ENCODE measurements at regions not wholly inside any gene's neighbourhood (a gene's known extent, or its start where the extent isn't known, plus 50 kb on each side); places are given as distances from the start of the nearest gene placed in this dataset.

- ChIA-PET CTCF (no interaction called here), POLR2A (no interaction called here)
- H3K79me2 ChIP-seq (ENCODE audit: insufficient read depth): no peaks in the 10 kb centered on the region
- WGBS (ENCODE audit: low lambda C conversion rate): 0% methylated on average over 1 of the region's 1 CpG
- TF ChIP-seq FOXJ3 (CRISPR knock-in tag; IDR thresholded peaks at IDR 0.05): no peak
- no peak for TF ChIP-seq FOXM1 (IDR thresholded peaks at IDR 0.05; ENCODE audit: low read depth)
- TF ChIP-seq ZBTB33 (IDR thresholded peaks at IDR 0.05; ENCODE audit: borderline replicate concordance, low read depth): no peak
- no peak for TF ChIP-seq NRF1 (IDR thresholded peaks at IDR 0.05; ENCODE audit: low read depth, low read length)
- no peak for TF ChIP-seq MAX (IDR thresholded peaks at IDR 0.05; ENCODE audit: low read depth)
- TF ChIP-seq SMC3 (IDR thresholded peaks at IDR 0.05; ENCODE audit: low read depth, low read length): no peak
- TF ChIP-seq MEF2A (IDR thresholded peaks at IDR 0.05; ENCODE audit: borderline replicate concordance, low read depth): no peak
- TF ChIP-seq REST (IDR thresholded peaks at IDR 0.05; ENCODE audit: low read depth, low read length): no peak
- no peaks in the 10 kb centered on the region for H3F3A ChIP-seq (replicated peaks; ENCODE audit: insufficient read depth)
- H3K4me3 ChIP-seq (ENCODE audit: low read depth in 2 of 2, low read length in 1 of 2): no peak overlapping the region
- H3K27me3 ChIP-seq (ENCODE audit: insufficient read depth): no peaks in the 10 kb centered on the region
- no peaks in the 10 kb centered on the region for H3K9me2 ChIP-seq
- H3K4me1 ChIP-seq (ENCODE audit: control insufficient read depth in 1 of 2, insufficient read depth in 2 of 2, low read depth in 1 of 2, low read length in 1 of 2): no peaks in the 10 kb centered on the region
- no peak for DNase-seq
- H3K27ac ChIP-seq (ENCODE audit: low read depth in 2 of 2, low read length in 1 of 2): no peak overlapping the region
- H3K9ac ChIP-seq: no peak overlapping the region
- H3K36me3 ChIP-seq (replicated peaks in 1 of 2; ENCODE audit: control insufficient read depth in 1 of 2, insufficient read depth in 2 of 2, low read length in 1 of 2): no peaks in the 10 kb centered on the region
- H3K4me2 ChIP-seq: no peak overlapping the region
- no peaks in the 10 kb centered on the region for H4K20me1 ChIP-seq (ENCODE audit: insufficient read depth)
- H3K9me3 ChIP-seq: no peaks in the 10 kb centered on the region
- H2AFZ ChIP-seq (ENCODE audit: low read depth): no peak overlapping the region
Measured at GRCh38 chr14:44347316-44347715, 159.8 kb downstream of the FSCB start.

GRCh38 chr14:44341116-44341515, 166.0 kb downstream of the FSCB start:
- Histone ChIP-seq H3K27ac (ENCODE audit: low read depth in 2 of 2, low read length in 1 of 2) (no peak overlapping the region), H3K36me3 (replicated peaks in 1 of 2; ENCODE audit: control insufficient read depth in 1 of 2, insufficient read depth in 2 of 2, low read length in 1 of 2) (no peaks in the 10 kb centered on the region), H3K9me2 (no peaks in the 10 kb centered on the region), H3K4me2 (no peak overlapping the region), H3K27me3 (ENCODE audit: insufficient read depth) (no peaks in the 10 kb centered on the region), H4K20me1 (ENCODE audit: insufficient read depth) (no peaks in the 10 kb centered on the region), H3K9ac (no peak overlapping the region), H3K4me3 (ENCODE audit: low read depth in 2 of 2, low read length in 1 of 2) (no peak overlapping the region), H3K79me2 (ENCODE audit: insufficient read depth) (no peaks in the 10 kb centered on the region), H3K4me1 (ENCODE audit: control insufficient read depth in 1 of 2, insufficient read depth in 2 of 2, low read depth in 1 of 2, low read length in 1 of 2) (no peaks in the 10 kb centered on the region), H3F3A (replicated peaks; ENCODE audit: insufficient read depth) (no peaks in the 10 kb centered on the region), H2AFZ (ENCODE audit: low read depth) (no peak overlapping the region), H3K9me3 (no peaks in the 10 kb centered on the region)
- POLR2A ChIA-PET: no interaction called here
- WGBS (ENCODE audit: low lambda C conversion rate): 25% methylated on average over 3 of the region's 3 CpGs
- no peak for DNase-seq
- CTCF ChIA-PET: no interaction called here
- TF ChIP-seq FOSL2 (IDR thresholded peaks at IDR 0.05; ENCODE audit: borderline replicate concordance, low read depth): no peak
- no peak for TF ChIP-seq YY1 (IDR thresholded peaks at IDR 0.05; ENCODE audit: low read depth)
- no peak for TF ChIP-seq GABPA (IDR thresholded peaks at IDR 0.05; ENCODE audit: low read depth)
- no peak for TF ChIP-seq RFX5 (IDR thresholded peaks at IDR 0.05; ENCODE audit: low read length)
- TF ChIP-seq NFIC (IDR thresholded peaks at IDR 0.05; ENCODE audit: borderline replicate concordance): no peak
- TF ChIP-seq EZH2phosphoT487 (IDR thresholded peaks at IDR 0.05; ENCODE audit: borderline replicate concordance, low read depth): no peak
- no peak for TF ChIP-seq IRF3 (IDR thresholded peaks at IDR 0.05; ENCODE audit: low read depth, low read length)
- TF ChIP-seq RAD21 (IDR thresholded peaks at IDR 0.05; ENCODE audit: low read length): no peak
- no peak for TF ChIP-seq REST (IDR thresholded peaks at IDR 0.05; ENCODE audit: low read depth, low read length)
- TF ChIP-seq EP300 (IDR thresholded peaks at IDR 0.05; ENCODE audit: borderline replicate concordance in 1 of 2, low read depth in 1 of 2, low read length in 1 of 2): no peak
- no peak for TF ChIP-seq RCOR1 (IDR thresholded peaks at IDR 0.05; ENCODE audit: low read length)
- no peak for TF ChIP-seq SIN3A (IDR thresholded peaks at IDR 0.05; ENCODE audit: borderline replicate concordance, low read depth, low read length)

Measured in SK-N-SH (cell line).